ENCODE measurements at regions not wholly inside any gene's neighbourhood (a gene's known extent, or its start where the extent isn't known, plus 50 kb on each side); places are given as distances from the start of the nearest gene placed in this dataset.

GRCh38 chr5:143922718-143923117 is 110.8 kb downstream of the HMHB1 start:
- H3K79me1 ChIP-seq (ENCODE audit: insufficient read depth, low read depth, low read length, poor library complexity, severe bottlenecking): no peaks in the 10 kb centered on the region
- H4K5ac ChIP-seq (ENCODE audit: insufficient read length, low read depth, low read length): no peak overlapping the region
- no peaks in the 10 kb centered on the region for H4K20me1 ChIP-seq (ENCODE audit: control insufficient read depth, insufficient read depth, insufficient read length)
- H2BK120ac ChIP-seq (ENCODE audit: low read depth, low read length, poor library complexity, severe bottlenecking): no peak overlapping the region
- Mint-ChIP-seq H3K4me1 (peaks cover 17 to 34% of the 10 kb centered on the region in 2 experiments), H3K4me3 (no peak overlapping the region), H3K9me3 (no peaks in the 10 kb centered on the region), H3K36me3 (ENCODE audit: insufficient read depth in 1 of 3, low read depth in 3 of 3) (no peaks in the 10 kb centered on the region), H3K27me3 (ENCODE audit: low read depth) (no peaks in the 10 kb centered on the region), H3K27ac (no peak overlapping the region)
- no peak overlapping the region for H2BK20ac ChIP-seq (ENCODE audit: low read depth, low read length, poor library complexity, severe bottlenecking)
- H3K56ac ChIP-seq (ENCODE audit: insufficient read length, low read depth, low read length): no peak overlapping the region
- H4K91ac ChIP-seq (ENCODE audit: insufficient read length, low read depth, low read length): no peak overlapping the region
- peak overlapping the region; percentile 23 for H2BK12ac ChIP-seq (ENCODE audit: insufficient read length, low read depth, low read length)
- no peaks in the 10 kb centered on the region; the same call in 1 of the 2 replicates for H3K4me1 ChIP-seq (ENCODE audit: insufficient read depth, low read length)
- no peak overlapping the region for H4K8ac ChIP-seq (replicated peaks; ENCODE audit: insufficient read length, low read depth, low read length)
- H2AK5ac ChIP-seq (ENCODE audit: insufficient read length, low read length): no peak overlapping the region
- no peaks in the 10 kb centered on the region for H3K79me2 ChIP-seq (ENCODE audit: insufficient read depth, low read length)
- no peak overlapping the region for H2AFZ ChIP-seq (ENCODE audit: low read length)
- H3K18ac ChIP-seq (ENCODE audit: insufficient read length, low read depth, low read length): no peak overlapping the region
- no peak for TF ChIP-seq CTCF (conservative IDR thresholded peaks at IDR 0.05)
- no CpG with 5 or more reads among the region's 2 CpGs for WGBS (ENCODE audit: extremely low coverage, insufficient read length, low lambda C conversion rate)
- H2BK5ac ChIP-seq (ENCODE audit: insufficient read length, low read length): no peak overlapping the region
- no peak overlapping the region for H3T11ph ChIP-seq (ENCODE audit: low read length)
- no peak overlapping the region for H3K4me2 ChIP-seq (ENCODE audit: insufficient read depth, insufficient read length, low read length)
- H3K9me3 ChIP-seq (ENCODE audit: control insufficient read depth, low read depth, low read length): no peaks in the 10 kb centered on the region
- H3K27me3 ChIP-seq (ENCODE audit: insufficient read depth, low read length): no peaks in the 10 kb centered on the region
- no peaks in the 10 kb centered on the region for H3K23me2 ChIP-seq (ENCODE audit: insufficient read length, low read depth, low read length, poor library complexity, severe bottlenecking)
- DNase-seq: no peak
- 0 out of 2 replicates have a peak overlapping the region, but pooled peaks have one; percentile 12 for H2BK15ac ChIP-seq (ENCODE audit: low read depth, low read length)
- no peak overlapping the region for H3K27ac ChIP-seq (ENCODE audit: insufficient read length, low read depth, low read length)
- H3K23ac ChIP-seq (ENCODE audit: insufficient read length, low read depth, low read length): no peak overlapping the region
- no peak overlapping the region for H3K14ac ChIP-seq (ENCODE audit: insufficient read depth, low read length)
- no peak overlapping the region for H3K9ac ChIP-seq (ENCODE audit: extremely low read depth, insufficient read length, low read length)
- H3K4ac ChIP-seq (ENCODE audit: low read depth, low read length): no peak overlapping the region
